ENCODE measurements at regions not wholly inside any gene's neighbourhood (a gene's known extent, or its start where the extent isn't known, plus 50 kb on each side); places are given as distances from the start of the nearest gene placed in this dataset.

DNA sequence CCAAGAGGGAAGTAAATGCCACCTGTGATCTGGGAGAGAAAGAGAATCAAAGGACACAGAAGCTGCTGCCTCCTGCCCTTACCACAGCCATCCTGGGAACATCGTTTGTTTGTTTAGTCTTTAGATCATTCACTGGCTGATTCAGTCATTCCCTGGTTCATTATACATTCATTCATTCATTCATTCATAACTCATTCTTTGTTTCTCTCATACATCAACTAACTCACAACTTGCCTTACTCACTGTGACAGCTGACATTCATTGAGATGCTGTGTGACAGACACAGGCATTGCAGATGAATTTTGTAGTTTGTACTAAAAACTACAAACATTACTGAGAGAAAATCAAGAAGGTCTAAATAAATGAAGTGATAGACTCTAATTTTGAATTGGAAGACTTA lies 291.0 kb upstream of the TNRC6C start:
- no peak overlapping the region for H3K27ac ChIP-seq
- TF ChIP-seq, protein P1, sequence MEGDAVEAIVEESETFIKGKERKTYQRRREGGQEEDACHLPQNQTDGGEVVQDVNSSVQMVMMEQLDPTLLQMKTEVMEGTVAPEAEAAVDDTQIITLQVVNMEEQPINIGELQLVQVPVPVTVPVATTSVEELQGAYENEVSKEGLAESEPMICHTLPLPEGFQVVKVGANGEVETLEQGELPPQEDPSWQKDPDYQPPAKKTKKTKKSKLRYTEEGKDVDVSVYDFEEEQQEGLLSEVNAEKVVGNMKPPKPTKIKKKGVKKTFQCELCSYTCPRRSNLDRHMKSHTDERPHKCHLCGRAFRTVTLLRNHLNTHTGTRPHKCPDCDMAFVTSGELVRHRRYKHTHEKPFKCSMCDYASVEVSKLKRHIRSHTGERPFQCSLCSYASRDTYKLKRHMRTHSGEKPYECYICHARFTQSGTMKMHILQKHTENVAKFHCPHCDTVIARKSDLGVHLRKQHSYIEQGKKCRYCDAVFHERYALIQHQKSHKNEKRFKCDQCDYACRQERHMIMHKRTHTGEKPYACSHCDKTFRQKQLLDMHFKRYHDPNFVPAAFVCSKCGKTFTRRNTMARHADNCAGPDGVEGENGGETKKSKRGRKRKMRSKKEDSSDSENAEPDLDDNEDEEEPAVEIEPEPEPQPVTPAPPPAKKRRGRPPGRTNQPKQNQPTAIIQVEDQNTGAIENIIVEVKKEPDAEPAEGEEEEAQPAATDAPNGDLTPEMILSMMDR (IDR thresholded peaks at IDR 0.05) = no peak
- TF ChIP-seq ZFX (IDR thresholded peaks at IDR 0.05; ENCODE audit: borderline replicate concordance) = no peak

DNA sequence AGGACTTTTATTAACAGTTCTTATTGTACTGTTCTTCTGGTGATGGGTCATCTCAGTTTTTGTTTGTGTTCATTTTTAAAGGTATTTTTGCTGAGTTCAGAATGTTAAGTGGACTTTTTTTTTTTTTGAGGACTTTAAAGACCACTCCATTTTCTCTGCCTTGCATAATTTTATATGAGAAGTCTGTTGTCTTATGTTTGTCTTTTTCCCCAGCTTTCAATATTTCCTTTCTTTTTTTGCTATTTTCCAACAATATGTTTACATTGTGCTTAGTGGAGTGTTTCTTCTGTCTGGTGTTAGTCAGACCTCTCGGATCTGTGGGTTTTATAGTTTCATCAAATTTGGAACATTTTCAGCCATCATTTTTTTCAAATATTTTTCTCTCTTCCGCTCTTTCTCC lies 290.0 kb upstream of the TNRC6C start:
- TF ChIP-seq, protein P1 (IDR thresholded peaks at IDR 0.05) = no peak
- no peak for TF ChIP-seq ZFX (IDR thresholded peaks at IDR 0.05; ENCODE audit: borderline replicate concordance)

DNA sequence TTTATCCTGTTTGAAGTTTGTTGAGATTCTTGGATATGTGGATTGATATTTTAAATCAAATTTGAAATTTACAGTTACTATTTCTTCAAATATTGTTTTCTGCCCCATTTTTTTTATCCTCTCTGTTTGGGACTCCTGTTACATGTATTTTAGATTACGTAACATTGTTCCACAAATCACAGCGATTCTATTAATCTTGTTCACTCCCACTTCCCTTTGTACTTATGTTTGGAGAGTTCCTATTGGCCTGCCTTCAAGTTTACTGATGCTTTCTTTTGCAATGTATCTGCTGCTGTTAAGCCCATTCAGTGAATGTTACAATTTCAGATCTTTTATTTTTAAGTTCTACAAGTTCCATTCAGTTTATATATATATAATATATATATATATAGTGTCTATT lies 288.3 kb upstream of the TNRC6C start:
- TF ChIP-seq, protein P1 (IDR thresholded peaks at IDR 0.05) = no peak
- no peak for TF ChIP-seq ZFX (IDR thresholded peaks at IDR 0.05; ENCODE audit: borderline replicate concordance)
- H3K27ac ChIP-seq = no peak overlapping the region

More for the DNA sequence above, 290.0 kb upstream of the TNRC6C start:
- no peak overlapping the region for H3K27ac ChIP-seq

DNA sequence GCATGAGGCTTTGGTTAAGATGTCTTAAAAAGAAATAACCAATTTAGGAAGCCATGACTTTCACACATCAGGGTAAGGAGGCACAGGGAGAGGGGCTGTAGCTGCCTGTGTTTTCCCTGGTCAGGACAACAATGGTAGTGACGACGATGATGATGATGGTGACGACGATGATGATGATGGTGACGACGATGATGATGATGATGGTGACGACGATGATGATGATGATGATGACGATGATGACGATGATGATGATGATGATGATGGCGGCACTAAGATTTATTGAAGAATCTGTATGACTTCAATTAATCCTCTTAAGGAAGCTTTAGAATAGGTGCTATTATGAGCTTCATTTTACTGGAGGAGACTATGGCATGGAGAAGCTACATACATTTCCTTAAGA lies 284.1 kb upstream of the TNRC6C start:
- H3K27ac ChIP-seq = no peak overlapping the region
- TF ChIP-seq, protein P1 (IDR thresholded peaks at IDR 0.05) = no peak
- TF ChIP-seq ZFX (IDR thresholded peaks at IDR 0.05; ENCODE audit: borderline replicate concordance) = no peak

DNA sequence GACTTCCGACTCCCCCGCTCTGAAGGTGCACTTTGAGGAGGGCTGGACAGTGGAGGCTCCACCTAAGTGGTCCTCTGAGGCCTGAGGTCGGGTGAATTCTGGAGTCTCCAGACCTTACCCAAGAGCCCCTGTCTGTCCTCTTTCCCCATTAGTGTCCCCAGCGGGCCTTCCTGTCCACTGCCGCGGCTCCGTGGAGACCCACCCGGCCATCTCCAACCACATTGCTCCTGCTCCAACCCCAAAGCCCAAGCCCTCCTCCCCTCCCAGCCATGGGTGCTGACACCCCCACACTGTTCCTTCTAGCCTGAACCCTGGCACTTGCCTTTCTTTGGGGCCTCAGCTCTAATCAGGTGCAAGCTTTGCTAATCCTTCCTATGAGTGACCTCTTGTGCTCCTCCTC lies 283.1 kb upstream of the TNRC6C start:
- TF ChIP-seq, protein P1 (IDR thresholded peaks at IDR 0.05) = no peak
- TF ChIP-seq ZFX (IDR thresholded peaks at IDR 0.05; ENCODE audit: borderline replicate concordance) = no peak
- no peak overlapping the region for H3K27ac ChIP-seq

DNA sequence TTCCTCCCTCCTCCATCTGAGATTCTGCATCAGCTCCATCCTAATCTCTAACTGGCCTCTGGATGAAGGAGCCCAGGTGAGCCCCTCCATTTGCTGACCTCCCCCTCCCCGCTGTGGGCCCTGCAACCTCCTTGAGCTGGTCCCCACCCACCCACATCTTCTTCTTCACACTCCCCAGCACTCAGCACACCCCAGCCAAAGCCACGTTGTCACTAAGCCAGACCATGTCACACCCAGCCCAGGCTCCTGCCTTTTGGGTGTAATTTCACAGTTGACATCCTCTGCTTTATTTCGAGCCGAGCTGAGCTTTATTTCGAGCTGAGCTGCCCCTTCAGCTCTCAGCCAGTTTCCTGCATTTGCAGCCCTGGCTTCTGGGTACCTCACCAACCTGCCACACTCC lies 282.7 kb upstream of the TNRC6C start:
- no peak for TF ChIP-seq ZFX (IDR thresholded peaks at IDR 0.05; ENCODE audit: borderline replicate concordance)
- TF ChIP-seq, protein P1 (IDR thresholded peaks at IDR 0.05) = no peak
- H3K27ac ChIP-seq = no peak overlapping the region

DNA sequence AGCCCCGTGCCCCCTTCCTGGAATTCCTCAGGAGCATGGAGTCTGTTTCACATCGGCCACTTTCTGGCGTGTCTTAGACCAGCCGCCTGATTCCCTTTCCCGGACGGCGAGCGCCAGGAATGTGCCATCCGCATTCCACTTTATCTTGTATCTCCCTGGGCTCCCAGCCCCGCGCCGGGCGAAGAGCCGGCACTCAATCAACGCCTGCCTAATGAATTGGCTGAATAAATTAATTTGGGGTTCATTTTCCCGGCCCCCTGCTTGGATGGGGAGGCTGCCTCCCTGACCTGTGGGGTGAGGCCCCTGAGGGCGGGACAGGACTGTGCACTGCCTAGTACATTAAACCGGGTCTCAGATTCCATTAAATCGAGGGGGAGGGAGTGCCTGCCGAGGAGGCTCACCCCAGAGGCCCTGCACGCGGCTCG lies 282.3 kb upstream of the TNRC6C start:
- H3K27ac ChIP-seq = no peak overlapping the region
- TF ChIP-seq ZFX (IDR thresholded peaks at IDR 0.05; ENCODE audit: borderline replicate concordance) = no peak
- TF ChIP-seq, protein P1 (IDR thresholded peaks at IDR 0.05) = no peak

Measured in 22Rv1 (cell line).